WTC11 (cell line): ENCODE measurements at regions not wholly inside any gene's neighbourhood (a gene's known extent, or its start where the extent isn't known, plus 50 kb on each side); places are given as distances from the start of the nearest gene placed in this dataset.

Experiments used
- ATAC-seq: fragments of 200-7000 bp; cut with Tn5 transposase; 2 replicates; pipeline ENCODE4 v1.10.0; 2021; ENCODE audit warnings: mild to moderate bottlenecking, moderate library complexity
- CTCF ChIA-PET: fragments of 300-600 bp; sonication (Branson Sonifier 250); formaldehyde crosslinking; loops from one replicate; lab custom pipeline; 2021; ENCODE audit warnings: antibody characterized with exemption; lab: Charles Lee
- POLR2A ChIA-PET: fragments of 350-600 bp; sonication (Branson Sonifier 250); formaldehyde crosslinking; loops from one replicate; lab custom pipeline; 2021; ENCODE audit warnings: antibody characterized with exemption; lab: Charles Lee
- DNase-seq: peaks from one replicate; pipeline ENCODE4 v3.0.0; 2021; ENCODE audit warnings: low spot score
- H3K27ac Mint-ChIP-seq: 2 replicates; pipeline ENCODE4 v1.8.0; 2021; ENCODE audit warnings: mixed read lengths
- H3K27me3 Mint-ChIP-seq: 2 replicates; pipeline ENCODE4 v1.8.0; 2021; ENCODE audit warnings: low read depth, mild to moderate bottlenecking, moderate library complexity, mixed read lengths
- H3K36me3 Mint-ChIP-seq: 2 replicates; pipeline ENCODE4 v1.8.0; 2021; ENCODE audit warnings: mixed read lengths
- H3K4me1 Mint-ChIP-seq: 2 replicates; pipeline ENCODE4 v1.8.0; 2022; ENCODE audit warnings: mixed read lengths
- H3K4me3 Mint-ChIP-seq: 2 replicates; pipeline ENCODE4 v1.8.0; 2021; ENCODE audit warnings: mild to moderate bottlenecking, moderate library complexity, mixed read lengths
- H3K9me3 Mint-ChIP-seq: 2 replicates; pipeline ENCODE4 v1.8.0; 2021; ENCODE audit warnings: mixed read lengths
- CBFB ChIP-seq: sonication (generic); formaldehyde crosslinking; IDR thresholded peaks from 2 replicates; pipeline ENCODE4 v1.8.1; 2022; ENCODE audit warnings: mild to moderate bottlenecking, low read depth, missing genetic modification reagents
- CREM ChIP-seq: sonication (generic); formaldehyde crosslinking; IDR thresholded peaks from 2 replicates; pipeline ENCODE4 v1.8.1; 2022; ENCODE audit warnings: mild to moderate bottlenecking, missing genetic modification reagents, moderate library complexity
- ETV6 ChIP-seq: sonication (generic); formaldehyde crosslinking; IDR thresholded peaks from 2 replicates; pipeline ENCODE4 v1.8.1; 2022; ENCODE audit warnings: mild to moderate bottlenecking, missing genetic modification reagents
- FOXJ3 ChIP-seq: sonication (generic); formaldehyde crosslinking; IDR thresholded peaks from 2 replicates; pipeline ENCODE4 v1.9.0; 2021; ENCODE audit warnings: missing genetic modification reagents, mild to moderate bottlenecking, borderline replicate concordance
- FOXK1 ChIP-seq: sonication (generic); formaldehyde crosslinking; IDR thresholded peaks from 2 replicates; pipeline ENCODE4 v1.8.0; 2022; ENCODE audit warnings: mild to moderate bottlenecking, moderate library complexity, missing genetic modification reagents
- GABPB1 ChIP-seq: sonication (generic); formaldehyde crosslinking; IDR thresholded peaks from 2 replicates; pipeline ENCODE4 v1.8.1; 2023; ENCODE audit warnings: mild to moderate bottlenecking, missing genetic modification reagents
- TF ChIP-seq, protein P1 (sequence below): sonication (generic); formaldehyde crosslinking; IDR thresholded peaks from 2 replicates; pipeline ENCODE4 v1.8.0; 2022; ENCODE audit warnings: missing genetic modification reagents
- TF ChIP-seq, protein P2 (sequence below): sonication (generic); formaldehyde crosslinking; IDR thresholded peaks from 2 replicates; pipeline ENCODE4 v1.8.1; 2022; ENCODE audit warnings: low read depth, missing genetic modification reagents, borderline replicate concordance
- TF ChIP-seq, protein P3 (sequence below): sonication (generic); formaldehyde crosslinking; IDR thresholded peaks from 2 replicates; pipeline ENCODE4 v1.8.1; 2023; ENCODE audit warnings: mild to moderate bottlenecking, missing genetic modification reagents, borderline replicate concordance
- TF ChIP-seq, protein P4 (sequence below): sonication (generic); formaldehyde crosslinking; IDR thresholded peaks from 2 replicates; pipeline ENCODE4 v1.8.1; 2023; ENCODE audit warnings: mild to moderate bottlenecking, missing genetic modification reagents, moderate library complexity
- TF ChIP-seq, protein P5 (sequence below): fragments of 250-450 bp; sonication (Bioruptor Pico); IDR thresholded peaks from 2 replicates; pipeline ENCODE4 v2.1.2; 2022; ENCODE audit warnings: mild to moderate bottlenecking, moderate library complexity

- TF ChIP-seq, protein P1, sequence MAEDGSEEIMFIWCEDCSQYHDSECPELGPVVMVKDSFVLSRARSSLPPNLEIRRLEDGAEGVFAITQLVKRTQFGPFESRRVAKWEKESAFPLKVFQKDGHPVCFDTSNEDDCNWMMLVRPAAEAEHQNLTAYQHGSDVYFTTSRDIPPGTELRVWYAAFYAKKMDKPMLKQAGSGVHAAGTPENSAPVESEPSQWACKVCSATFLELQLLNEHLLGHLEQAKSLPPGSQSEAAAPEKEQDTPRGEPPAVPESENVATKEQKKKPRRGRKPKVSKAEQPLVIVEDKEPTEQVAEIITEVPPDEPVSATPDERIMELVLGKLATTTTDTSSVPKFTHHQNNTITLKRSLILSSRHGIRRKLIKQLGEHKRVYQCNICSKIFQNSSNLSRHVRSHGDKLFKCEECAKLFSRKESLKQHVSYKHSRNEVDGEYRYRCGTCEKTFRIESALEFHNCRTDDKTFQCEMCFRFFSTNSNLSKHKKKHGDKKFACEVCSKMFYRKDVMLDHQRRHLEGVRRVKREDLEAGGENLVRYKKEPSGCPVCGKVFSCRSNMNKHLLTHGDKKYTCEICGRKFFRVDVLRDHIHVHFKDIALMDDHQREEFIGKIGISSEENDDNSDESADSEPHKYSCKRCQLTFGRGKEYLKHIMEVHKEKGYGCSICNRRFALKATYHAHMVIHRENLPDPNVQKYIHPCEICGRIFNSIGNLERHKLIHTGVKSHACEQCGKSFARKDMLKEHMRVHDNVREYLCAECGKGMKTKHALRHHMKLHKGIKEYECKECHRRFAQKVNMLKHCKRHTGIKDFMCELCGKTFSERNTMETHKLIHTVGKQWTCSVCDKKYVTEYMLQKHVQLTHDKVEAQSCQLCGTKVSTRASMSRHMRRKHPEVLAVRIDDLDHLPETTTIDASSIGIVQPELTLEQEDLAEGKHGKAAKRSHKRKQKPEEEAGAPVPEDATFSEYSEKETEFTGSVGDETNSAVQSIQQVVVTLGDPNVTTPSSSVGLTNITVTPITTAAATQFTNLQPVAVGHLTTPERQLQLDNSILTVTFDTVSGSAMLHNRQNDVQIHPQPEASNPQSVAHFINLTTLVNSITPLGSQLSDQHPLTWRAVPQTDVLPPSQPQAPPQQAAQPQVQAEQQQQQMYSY (CRISPR knock-in tag), result no peak
- no peak for TF ChIP-seq ETV6 (CRISPR knock-in tag)
Observed at GRCh38 chr12:94754653-94755052, 104.3 kb upstream of the TMCC3 start (continued).

- H3K4me1 Mint-ChIP-seq, result no peaks in the 10 kb centered on the region
- H3K36me3 Mint-ChIP-seq, result no peaks in the 10 kb centered on the region
- TF ChIP-seq ETV6 (CRISPR knock-in tag), result no peak
- TF ChIP-seq, protein P2, sequence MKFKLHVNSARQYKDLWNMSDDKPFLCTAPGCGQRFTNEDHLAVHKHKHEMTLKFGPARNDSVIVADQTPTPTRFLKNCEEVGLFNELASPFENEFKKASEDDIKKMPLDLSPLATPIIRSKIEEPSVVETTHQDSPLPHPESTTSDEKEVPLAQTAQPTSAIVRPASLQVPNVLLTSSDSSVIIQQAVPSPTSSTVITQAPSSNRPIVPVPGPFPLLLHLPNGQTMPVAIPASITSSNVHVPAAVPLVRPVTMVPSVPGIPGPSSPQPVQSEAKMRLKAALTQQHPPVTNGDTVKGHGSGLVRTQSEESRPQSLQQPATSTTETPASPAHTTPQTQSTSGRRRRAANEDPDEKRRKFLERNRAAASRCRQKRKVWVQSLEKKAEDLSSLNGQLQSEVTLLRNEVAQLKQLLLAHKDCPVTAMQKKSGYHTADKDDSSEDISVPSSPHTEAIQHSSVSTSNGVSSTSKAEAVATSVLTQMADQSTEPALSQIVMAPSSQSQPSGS (CRISPR knock-in tag), result no peak
- TF ChIP-seq, protein P3, sequence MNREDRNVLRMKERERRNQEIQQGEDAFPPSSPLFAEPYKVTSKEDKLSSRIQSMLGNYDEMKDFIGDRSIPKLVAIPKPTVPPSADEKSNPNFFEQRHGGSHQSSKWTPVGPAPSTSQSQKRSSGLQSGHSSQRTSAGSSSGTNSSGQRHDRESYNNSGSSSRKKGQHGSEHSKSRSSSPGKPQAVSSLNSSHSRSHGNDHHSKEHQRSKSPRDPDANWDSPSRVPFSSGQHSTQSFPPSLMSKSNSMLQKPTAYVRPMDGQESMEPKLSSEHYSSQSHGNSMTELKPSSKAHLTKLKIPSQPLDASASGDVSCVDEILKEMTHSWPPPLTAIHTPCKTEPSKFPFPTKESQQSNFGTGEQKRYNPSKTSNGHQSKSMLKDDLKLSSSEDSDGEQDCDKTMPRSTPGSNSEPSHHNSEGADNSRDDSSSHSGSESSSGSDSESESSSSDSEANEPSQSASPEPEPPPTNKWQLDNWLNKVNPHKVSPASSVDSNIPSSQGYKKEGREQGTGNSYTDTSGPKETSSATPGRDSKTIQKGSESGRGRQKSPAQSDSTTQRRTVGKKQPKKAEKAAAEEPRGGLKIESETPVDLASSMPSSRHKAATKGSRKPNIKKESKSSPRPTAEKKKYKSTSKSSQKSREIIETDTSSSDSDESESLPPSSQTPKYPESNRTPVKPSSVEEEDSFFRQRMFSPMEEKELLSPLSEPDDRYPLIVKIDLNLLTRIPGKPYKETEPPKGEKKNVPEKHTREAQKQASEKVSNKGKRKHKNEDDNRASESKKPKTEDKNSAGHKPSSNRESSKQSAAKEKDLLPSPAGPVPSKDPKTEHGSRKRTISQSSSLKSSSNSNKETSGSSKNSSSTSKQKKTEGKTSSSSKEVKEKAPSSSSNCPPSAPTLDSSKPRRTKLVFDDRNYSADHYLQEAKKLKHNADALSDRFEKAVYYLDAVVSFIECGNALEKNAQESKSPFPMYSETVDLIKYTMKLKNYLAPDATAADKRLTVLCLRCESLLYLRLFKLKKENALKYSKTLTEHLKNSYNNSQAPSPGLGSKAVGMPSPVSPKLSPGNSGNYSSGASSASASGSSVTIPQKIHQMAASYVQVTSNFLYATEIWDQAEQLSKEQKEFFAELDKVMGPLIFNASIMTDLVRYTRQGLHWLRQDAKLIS, result no peak
- TF ChIP-seq, protein P4, sequence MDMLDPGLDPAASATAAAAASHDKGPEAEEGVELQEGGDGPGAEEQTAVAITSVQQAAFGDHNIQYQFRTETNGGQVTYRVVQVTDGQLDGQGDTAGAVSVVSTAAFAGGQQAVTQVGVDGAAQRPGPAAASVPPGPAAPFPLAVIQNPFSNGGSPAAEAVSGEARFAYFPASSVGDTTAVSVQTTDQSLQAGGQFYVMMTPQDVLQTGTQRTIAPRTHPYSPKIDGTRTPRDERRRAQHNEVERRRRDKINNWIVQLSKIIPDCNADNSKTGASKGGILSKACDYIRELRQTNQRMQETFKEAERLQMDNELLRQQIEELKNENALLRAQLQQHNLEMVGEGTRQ (CRISPR knock-in tag), result no peak
- TF ChIP-seq FOXJ3 (CRISPR knock-in tag), result no peak
- TF ChIP-seq, protein P5, sequence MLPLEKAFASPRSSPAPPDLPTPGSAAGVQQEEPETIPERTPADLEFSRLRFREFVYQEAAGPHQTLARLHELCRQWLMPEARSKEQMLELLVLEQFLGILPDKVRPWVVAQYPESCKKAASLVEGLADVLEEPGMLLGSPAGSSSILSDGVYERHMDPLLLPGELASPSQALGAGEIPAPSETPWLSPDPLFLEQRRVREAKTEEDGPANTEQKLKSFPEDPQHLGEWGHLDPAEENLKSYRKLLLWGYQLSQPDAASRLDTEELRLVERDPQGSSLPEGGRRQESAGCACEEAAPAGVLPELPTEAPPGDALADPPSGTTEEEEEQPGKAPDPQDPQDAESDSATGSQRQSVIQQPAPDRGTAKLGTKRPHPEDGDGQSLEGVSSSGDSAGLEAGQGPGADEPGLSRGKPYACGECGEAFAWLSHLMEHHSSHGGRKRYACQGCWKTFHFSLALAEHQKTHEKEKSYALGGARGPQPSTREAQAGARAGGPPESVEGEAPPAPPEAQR (CRISPR knock-in tag), result no peak
- TF ChIP-seq CBFB (CRISPR knock-in tag), result no peak
- TF ChIP-seq GABPB1 (CRISPR knock-in tag), result no peak
- TF ChIP-seq CREM (CRISPR knock-in tag), result no peak
- H3K27ac Mint-ChIP-seq, result no peak overlapping the region
- H3K9me3 Mint-ChIP-seq, result no peaks in the 10 kb centered on the region
- POLR2A ChIA-PET, result interaction anchor here (0.7 kb wide), 1 partner anchor 74 kb away, joined by 3 read pairs; no protein-coding TSS in a partner anchor
- H3K27me3 Mint-ChIP-seq, result no peaks in the 10 kb centered on the region; the same call in 1 of the 2 replicates
- CTCF ChIA-PET, result no interaction called here
- ATAC-seq (peak; percentile 55), DNase-seq (peak; percentile 22)
- no peak overlapping the region for H3K4me3 Mint-ChIP-seq
Observed at GRCh38 chr12:94753036-94753679, 102.8 kb upstream of the TMCC3 start.

DNA sequence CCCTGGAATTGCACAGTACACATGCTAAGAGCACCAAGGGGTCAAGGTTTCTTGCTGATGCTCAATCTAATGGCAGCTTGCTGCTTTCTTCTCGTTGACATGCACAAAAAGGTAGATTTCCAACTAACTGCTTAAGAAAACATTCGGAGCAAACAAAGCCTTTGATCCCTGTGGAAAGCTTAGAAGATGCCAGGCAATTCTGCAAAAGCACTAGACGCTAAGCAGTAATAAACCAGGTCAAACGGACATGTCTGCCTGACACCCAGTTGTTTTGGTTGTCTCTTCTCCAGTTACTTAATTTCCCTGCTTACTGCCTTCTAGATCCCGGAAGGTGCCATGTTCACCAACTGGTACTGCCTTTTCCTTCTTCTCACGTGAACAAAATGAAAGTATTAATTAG is 100.5 kb upstream of the TMCC3 start:
- H3K36me3 Mint-ChIP-seq, result no peaks in the 10 kb centered on the region
- POLR2A ChIA-PET, result no interaction called here
- TF ChIP-seq FOXK1 (CRISPR knock-in tag), result no peak
- TF ChIP-seq, all 79 proteins: peak for 0
- Mint-ChIP-seq H3K27ac (no peak overlapping the region), H3K4me1 (no peaks in the 10 kb centered on the region), H3K27me3 (no peaks in the 10 kb centered on the region; the same call in 1 of the 2 replicates), H3K4me3 (no peak overlapping the region), H3K9me3 (peaks cover 3% of the 10 kb centered on the region; the same call in 1 of the 2 replicates)
- ATAC-seq (no peak), DNase-seq (no peak)
- CTCF ChIA-PET, result no interaction called here
